Stimulated activated CD4-positive, alpha-beta T cell treated with anti-CD3 and anti-CD28 coated beads, TNF-alpha, amount 100 ng/mL, for 1 hour (primary cell): ENCODE measurements at regions not wholly inside any gene's neighbourhood (a gene's known extent, or its start where the extent isn't known, plus 50 kb on each side); places are given as distances from the start of the nearest gene placed in this dataset.
"Not testable (repeated sequence)": the region's sequence is repeated elsewhere in the genome, so short reads cannot be mapped to it uniquely, and the experiment has no call there.

Experiments
- DNase-seq, 3 donors: peaks; one replicate each; pipeline ENCODE4 v3.0.0-alpha.2; 2020; ENCODE audit warnings: low read depth in 3 of 3, low spot score in 1 of 3

DNA sequence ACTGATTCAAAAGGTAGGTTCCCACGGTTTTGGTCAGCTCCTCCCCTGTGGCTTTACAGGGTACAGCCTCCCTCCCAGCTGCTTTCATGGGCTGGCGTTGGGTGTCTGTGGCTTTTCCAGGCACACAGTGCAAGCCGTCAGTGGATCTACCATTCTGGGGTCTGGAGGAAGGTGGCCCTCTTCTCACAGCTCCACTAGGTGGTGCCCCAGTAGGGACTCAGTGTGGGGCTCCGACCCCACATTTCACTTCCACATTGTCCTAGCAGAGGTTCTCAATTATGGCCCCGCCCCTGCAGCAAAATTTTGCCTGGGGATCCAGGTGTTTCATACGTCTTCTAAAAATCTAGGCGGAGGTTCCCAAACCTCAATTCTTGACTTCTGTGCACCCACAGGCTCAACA lies 324.6 kb upstream of the PHF14 start:
- not testable (repeated sequence) for DNase-seq

DNA sequence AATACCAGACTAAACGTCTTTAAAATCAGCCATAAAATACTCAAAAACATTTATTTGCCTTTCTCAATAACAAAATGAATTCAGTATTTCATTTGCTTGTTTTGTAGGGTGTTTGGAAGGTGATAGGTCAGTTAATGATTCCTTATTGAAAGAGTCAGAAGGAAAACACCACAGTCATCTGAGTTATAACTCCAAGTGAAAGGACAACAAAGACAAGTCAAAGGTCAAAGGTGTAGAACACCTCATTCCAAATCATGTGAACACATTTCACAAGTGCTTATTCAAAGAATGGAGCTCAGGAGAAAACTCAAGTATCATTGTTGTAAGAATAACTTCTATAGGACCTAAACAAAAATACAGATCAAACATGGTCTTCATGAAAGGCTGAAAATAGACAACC lies 318.6 kb upstream of the PHF14 start:
- no peak for DNase-seq

DNA sequence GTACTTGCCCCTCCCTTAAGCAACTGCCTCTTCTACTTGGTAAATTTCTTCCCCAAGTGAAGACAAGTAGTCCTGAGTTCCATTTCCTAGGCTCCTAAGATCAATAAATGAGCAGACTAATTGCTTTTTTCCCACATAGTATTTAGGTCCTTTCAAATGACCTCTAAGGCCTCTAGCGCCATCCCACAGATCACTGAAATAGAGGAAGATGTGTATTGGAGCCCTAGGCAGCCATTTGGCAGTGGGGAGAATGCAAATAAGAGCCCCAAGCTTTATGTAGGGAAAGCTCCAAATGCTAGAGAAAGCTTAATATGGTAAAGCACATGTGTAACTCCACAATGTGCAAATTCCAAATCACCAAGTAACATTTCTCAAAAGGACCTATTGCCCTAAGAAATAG lies 316.5 kb upstream of the PHF14 start:
- no peak for DNase-seq

DNA sequence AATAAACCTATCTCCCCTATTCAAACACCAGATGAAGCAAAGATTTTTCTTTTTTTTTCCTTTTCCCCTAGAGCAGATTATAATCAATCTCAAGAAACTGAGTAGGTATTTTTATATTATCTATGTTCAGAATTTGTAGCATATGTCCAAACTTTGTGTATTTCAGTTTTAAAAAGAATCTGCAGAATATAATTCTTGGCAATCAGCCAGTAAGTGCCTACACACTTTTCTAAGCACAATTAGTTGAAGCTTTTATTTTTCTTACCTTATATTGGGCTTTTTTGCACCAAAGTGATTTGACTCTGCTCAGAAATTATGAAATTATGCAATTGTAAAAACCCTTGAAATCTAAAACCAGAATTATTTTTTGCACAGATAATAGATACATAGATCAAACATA lies 315.8 kb upstream of the PHF14 start:
- no peak for DNase-seq

DNA sequence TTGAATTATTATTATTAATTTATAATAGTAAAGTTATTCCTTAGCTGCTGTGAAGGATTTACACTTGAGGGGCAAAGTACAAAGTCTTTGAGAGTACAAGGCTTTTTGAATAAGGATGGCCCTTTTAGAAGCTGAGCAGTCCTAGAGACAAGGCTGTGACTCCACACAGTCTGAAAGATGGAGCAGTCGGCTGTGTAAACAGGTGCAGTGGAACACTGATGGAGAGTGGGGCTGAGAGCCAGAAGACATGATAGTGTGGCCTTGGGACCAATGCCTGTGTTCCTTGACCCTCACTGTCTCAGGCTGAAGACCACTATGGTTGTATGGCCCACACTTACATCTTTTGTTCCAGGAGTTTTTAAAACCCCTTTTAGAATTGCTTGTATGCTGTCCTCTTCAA lies 311.2 kb upstream of the PHF14 start:
- no peak for DNase-seq

DNA sequence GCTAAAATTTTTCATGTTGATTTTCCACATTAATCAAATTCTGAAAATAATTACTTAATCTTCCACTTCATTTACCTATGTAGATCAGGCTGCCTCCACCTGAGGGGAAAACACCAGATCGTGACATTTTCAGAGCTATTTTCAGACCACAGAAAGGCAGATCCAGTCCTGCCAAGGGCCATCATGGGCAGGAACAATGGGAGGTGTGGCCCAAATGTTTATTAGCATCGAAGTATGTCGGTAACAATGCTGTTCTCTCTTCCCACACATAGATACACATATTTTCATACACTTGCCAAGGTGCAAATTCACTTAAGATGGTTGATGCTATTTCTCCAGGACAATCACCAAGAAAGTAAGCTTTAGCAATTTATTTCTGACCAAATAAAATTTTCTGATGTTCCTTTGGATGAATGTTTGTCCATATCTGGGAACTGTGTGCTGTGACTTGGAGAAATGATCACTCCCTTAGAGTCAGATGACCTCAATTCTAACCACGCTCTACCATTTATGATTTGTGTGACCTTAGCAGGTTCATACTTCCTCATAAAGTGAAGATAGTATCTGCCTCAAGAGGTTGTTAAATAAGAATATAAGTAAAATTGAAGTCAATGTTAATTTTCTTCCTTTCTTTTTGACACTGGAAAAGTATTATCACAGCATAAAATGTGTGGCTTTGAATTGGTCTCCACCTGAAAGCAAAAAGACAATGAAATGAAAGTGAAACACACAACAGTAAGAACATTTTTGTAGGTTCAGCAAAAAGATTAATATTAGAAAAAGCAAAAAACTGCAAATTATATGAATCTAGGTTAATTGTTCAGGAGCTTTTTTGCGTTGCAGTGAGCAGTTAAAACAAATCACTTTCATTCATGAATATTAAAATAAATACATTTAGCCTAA lies 310.4 kb upstream of the PHF14 start:
- no peak for DNase-seq

DNA sequence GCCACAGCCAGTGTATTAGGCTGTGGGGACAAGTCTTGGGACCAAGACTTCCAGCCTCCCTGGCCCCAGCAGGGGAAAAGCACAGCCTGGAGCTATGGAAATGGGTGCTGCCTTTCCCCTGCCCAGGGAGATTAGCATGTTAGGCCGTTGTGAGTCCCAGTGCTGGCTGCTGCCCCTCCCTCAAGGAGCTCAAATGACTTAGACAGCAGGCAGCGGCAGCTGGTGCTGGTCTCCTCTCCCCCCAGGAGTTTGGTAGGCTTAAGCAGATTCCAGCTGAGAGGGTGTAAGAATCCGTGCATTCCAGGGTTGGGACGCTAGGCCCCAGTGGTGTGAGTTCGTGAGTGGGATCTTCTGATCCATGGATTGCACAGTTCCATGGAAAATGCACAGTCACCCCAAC lies 301.5 kb upstream of the PHF14 start:
- DNase-seq, result no peak

DNA sequence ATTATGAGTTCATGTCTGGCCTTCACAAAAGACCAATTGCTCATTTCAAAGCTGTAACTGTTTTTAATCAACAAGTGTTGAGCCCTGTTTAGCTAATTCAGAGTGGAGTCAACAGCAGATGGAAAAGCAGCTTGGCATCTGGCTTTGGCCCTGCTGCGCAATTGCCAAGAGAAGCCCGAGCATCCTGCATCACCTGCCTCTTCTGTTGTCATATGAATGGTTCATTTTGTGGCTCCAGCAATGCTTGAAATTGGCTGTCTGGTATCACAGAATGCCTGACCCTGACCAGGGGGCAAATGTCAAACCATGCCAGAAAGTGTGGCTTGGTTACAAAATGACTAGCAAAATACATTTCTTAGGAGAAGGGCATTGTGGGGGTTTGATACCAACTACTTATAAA lies 296.5 kb upstream of the PHF14 start:
- DNase-seq, result no peak

DNA sequence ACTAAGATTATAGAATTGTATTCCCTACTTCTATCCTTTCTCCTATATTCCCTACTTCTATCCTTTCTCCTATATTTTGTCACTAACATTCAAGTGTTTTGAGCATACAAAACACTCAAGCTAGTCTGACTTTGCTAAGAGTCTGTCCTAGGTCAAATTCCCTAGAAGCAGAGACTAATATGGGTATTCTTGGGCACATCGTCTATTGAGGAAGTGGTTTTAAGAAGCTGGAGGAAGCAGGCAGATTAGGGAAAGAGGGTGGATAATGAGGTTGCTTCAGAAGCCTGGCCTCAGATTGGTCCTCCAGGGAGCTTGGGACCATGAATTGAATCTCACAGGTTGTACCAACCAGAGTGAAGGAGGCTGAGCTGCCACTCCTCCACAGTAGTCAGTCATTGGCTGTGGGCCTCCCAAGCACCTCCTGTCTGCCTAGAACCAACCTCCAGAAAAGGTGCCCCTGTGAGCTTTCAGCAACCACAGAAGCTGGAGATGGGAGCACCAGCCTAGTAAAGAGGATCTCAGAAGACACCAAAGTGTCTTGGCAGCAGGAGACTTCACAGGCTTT lies 295.9 kb upstream of the PHF14 start:
- DNase-seq, result no peak

DNA sequence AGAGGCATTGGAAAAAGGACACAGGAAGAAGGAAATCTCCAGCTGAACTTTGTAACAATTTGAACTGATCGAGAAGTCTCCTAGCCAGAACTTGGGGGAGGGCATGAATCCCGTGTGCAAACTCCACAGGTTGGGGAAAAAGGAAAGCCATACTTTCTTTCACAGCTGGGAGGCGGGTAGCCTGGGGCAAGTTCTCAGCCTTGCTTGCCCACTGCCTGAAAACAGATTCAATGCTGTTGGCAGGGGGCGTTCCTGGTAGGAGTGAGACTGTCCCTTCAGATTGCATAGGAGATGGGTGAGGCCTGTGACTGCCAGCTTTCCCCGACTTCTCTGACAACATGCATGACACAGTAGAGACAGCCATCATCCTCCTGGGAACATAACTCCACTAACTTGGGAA lies 289.1 kb upstream of the PHF14 start:
- no peak for DNase-seq

DNA sequence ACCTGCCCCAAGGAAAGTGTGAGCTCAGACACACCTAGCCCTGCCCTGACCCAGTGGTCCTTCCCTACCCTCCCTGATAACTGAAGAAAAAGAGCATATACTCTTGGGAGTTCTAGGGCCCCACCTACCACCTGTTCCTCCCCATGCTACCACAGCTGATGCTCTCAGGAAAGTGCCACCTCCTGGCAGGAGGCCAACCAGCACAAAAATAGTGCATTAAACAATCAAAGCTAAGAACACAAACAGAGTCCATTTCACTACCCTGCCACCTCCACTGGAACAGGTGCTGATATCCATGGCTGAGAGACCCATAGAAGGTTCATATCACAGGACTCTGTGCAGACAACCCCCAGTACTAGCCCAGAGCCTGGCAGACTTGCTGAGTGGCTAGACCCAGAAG lies 288.6 kb upstream of the PHF14 start:
- DNase-seq, result no peak

DNA sequence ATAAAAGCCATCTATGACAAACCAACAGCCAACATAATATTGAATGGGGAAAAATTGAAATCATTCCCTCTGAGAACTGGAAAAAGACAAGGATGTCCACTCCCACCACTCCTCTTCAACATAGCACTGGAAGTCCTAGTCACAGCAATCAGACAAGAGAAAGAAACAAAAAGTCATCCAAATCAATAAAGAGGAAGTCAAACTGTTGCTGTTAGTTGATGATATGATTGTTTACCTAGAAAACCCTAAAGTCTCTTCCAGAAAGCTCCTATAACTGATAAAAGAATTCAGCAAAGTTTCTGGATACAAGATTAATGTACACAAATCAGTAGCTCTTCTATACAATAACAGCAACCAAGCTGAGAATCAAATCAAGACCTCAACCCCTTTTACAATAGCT lies 285.1 kb upstream of the PHF14 start:
- no peak for DNase-seq

DNA sequence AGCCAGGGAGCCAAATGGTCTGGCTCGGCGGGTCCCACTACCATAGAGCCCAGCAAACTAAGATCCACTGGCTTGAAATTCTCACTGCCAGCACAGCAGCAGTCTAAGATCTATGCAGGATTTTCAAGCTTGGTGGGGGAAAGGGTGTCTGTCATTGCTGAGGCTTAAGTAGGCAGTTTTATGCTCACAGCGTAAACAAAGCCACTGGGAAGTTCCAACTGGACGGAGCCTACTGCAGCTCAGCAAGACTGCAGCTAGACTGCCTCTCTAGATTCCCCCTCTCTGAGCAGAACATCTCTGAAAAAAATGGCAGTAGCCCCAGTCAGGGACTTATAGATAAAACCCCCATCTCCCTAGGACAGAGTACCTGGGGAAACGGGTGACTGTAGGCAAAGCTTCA lies 277.6 kb upstream of the PHF14 start:
- no peak for DNase-seq

DNA sequence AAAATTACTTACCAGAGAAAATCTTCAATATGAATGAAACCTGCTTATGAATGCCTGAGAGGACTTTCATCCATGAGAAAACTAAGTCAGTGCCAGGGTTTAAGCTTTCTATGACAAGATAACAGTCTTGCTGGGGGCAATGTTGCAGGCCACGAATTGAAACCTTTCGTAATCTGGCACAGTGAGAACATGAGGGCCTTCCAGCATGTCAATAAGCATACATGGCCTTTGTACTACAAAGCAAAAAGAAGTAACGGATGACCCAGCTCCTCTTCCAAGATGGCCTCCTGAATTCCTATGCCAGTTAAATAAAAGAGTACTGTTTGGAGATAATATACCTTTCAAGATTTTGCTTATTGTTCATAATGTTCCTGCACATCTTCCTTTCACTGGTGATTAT lies 270.6 kb upstream of the PHF14 start:
- no peak for DNase-seq

DNA sequence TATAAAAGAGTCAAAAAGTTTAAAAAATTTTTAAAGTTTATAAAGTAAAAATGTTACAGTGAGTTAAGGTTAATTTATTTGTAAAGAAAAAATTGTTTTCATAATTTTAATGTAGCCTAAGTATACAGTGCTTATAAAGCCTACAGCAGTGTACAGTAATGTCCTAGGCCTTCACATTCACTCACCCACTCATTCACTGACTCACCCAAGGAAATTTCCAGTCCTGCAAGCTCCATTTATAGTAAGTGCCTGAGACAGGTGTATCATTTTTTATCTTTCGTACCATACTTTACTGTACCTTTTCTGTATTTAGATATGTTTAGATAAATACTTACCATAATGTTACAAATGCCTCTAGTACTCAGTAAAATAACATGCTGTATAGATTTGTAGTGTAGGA lies 269.7 kb upstream of the PHF14 start:
- no peak for DNase-seq

DNA sequence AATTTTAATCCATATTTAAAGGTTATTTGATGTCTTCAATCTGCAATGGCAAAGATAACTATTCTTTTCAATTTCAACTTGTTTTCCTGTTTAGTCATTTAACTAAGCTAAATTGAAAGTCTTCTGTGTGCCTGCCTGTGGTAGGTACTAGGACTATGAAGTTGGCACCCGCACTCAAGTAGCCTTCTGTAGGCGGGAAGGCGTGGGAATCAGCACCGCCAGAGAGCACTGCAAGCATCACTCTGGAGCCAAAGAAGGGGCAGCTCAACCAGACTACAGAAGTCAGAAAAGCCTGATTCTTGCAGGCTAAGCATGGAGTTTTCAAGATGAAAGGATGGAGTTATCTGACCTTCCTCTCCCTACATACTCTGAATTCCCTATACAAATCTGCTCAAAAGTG lies 269.0 kb upstream of the PHF14 start:
- no peak for DNase-seq

DNA sequence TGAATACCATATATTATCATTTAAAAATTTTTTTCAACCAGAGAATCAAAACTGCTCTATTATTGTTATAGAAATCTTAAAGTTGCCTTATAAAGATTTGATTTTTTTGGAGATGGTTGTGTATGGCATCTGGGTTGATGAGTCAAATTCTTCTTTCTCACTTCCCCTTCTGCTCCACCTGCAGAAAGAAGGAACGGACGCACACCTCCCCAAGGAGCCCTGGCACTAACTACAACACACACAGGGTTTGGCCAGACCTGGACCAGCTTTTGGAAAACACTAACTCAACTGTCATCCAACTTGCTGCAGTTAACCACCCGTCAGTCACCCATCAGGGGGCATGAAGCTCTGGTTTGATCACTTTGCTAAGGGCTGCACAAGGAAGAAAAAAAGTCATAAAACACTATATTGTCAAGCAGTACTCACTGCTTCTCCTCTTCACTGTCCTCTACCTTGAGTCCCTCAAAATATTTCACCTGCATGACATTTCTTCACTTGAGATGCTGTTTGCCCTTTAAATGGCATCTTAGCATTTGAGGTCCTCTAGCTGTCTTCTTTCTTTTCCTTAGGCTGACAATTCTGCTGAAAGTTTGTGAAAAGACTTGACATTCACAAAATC lies 266.7 kb upstream of the PHF14 start:
- DNase-seq, result no peak

DNA sequence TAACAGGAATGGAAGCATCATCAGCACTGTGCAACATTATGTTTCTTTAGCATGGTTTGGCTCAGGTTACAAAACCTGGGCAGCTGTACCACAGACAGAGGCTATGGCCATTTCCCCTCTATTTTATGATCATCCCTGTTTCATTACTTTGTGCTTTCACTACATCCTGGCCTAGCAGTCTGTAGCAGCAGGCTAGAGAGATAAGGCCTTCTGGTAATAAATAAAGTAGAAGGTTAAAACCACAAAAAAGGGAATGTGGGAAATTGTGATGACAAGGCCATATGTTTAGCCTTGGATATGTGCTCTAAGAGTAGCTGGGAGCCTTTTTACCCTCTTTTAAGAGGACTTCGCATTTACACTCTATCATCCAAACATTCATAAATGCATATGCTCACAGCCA lies 266.2 kb upstream of the PHF14 start:
- no peak for DNase-seq

DNA sequence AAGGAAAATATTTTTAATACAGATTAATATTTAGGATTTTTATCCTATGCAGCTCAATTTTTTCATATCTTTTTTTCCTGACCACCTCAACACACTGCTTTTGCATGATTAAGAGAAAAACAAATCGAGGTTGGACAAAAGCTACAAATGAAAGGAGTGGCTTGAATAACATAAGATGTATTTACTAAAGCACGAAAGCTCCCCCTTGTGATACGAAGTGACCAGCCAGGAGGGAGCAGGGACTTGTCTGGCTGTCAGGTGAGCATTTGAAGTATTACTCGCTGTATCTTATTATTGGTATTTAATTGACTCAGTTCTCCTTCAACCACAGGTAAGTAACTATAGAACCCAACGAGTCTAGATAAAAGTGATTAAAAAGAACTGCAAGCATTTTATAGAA lies 265.2 kb upstream of the PHF14 start:
- no peak for DNase-seq

DNA sequence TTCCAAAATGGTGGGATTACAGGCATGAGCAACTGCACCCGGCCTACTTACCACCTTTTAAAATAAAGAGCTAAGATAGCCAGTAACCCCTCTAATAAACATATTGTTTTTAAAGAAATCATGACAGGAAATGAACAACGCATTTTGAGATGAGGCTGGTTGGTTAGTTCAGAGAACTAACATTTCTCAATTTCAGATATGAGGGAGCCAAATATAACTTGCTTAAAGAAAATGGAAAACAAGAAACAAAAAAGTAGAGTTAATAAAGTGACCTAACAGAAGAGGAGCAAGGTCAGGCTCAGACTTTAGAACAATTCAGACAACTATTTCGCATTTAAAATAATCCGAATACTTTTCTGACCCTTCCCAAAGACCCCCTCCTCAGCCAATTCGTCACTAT lies 254.9 kb upstream of the PHF14 start:
- DNase-seq, result no peak

DNA sequence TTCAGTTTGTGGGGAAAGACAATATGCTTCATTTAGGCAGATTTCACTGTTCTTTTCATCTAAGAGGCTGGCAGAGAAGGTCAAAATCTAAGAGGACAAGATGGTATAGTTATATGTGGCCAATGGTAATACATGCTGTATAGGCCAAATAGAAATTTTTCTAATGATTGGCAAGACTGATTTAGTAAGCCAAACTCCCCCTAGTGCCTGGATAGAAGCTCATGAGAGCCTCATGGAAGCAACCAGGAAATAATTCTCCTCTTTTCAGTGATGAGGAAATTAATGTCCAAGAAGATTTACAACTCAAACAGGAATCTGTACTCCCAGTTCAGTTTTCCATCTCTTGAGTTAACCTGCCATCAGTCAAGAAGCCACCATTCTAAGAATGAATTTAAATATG lies 253.6 kb upstream of the PHF14 start:
- DNase-seq, result no peak

DNA sequence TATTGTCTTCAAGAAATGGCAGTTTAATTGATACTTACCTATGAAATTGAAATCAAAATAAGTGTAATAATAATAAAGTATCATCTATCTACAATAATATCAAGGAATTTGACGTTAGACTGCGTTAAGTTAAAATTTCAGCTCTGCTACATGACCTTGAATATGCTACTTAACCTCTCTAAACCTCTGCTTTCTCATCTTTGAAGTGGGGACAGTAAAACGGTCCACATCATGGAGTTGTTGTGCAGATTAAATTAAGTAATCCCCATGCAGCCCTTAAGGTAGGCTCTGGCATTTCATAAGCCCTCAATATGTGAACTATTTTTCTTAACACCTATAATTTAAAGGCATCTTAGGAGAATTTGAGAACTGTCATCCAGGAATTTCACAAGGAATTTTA lies 252.4 kb upstream of the PHF14 start:
- no peak for DNase-seq

DNA sequence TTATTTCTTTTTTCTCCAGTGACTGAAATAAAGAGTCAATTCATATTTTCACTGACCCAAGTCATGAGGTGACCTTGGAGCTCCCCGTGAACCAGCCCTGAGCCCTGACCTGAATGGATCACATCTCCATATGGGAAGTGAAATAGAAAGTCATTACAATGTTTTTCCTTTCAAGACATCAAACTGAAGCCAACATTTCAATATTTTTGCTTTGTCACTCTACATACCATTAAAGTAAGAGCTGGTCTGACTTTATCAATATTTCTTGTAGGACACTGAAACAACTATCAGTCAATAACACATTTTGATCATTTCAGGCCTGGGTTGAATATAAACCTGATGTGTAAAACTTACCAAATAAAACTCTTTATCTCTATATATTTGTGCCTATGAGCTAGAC lies 249.8 kb upstream of the PHF14 start:
- DNase-seq, result no peak
